K562 (cell line): ENCODE measurements at regions not wholly inside any gene's neighbourhood (a gene's known extent, or its start where the extent isn't known, plus 50 kb on each side); places are given as distances from the start of the nearest gene placed in this dataset.

Experiments used
- ATAC-seq: fragments of 200-7000 bp; cut with Tn5 transposase; 3 replicates; pipeline ENCODE4 v1.9.1; 2020; ENCODE audit warnings: moderate library complexity
- BruUV-seq: library from RNA; stranded (reverse); fragments of 400-500 nt; replicated peaks from 2 replicates; lab custom pipeline; 2021; lab: Mats Ljungman, UMichigan
- CTCF ChIA-PET: fragments of 300-600 bp; formaldehyde crosslinking; extraction: SDS; loops from one replicate; lab custom pipeline; 2021; ENCODE audit warnings: low intra/inter-chr PET ratio; lab: Yijun Ruan, JAX
- POLR2A ChIA-PET: fragments of 300-600, 350-650 bp; sonication (Branson Sonifier 250); formaldehyde crosslinking; extraction: SDS; loops from one replicate; lab custom pipeline; 2021; ENCODE audit warnings: antibody characterized with exemption, inconsistent platforms; lab: Yijun Ruan, JAX
- DNase-seq, 4 experiments: peaks; one replicate each; pipeline versions ENCODE4 v3.0.0 to v3.0.0-alpha.2; 2011 to 2018; ENCODE audit warnings: low spot score in 3 of 4, mixed read lengths in 3 of 4; ENCODE audit errors: extremely low read depth in 1 of 4
- FAIRE-seq: peaks from 2 replicates; lab custom pipeline; 2011; peaks lifted over from hg19 to GRCh38; lab: Jason Lieb, UNC
- H2AFZ ChIP-seq: 2 replicates; pipeline ENCODE4 v1.6.0; 2011; ENCODE audit warnings: low read depth, low read length, control low read depth, inconsistent platforms
- H3K27ac ChIP-seq: fragments of 200-600 bp; 3 replicates; pipeline ENCODE4 v1.8.0; 2011; ENCODE audit warnings: low read depth, mild to moderate bottlenecking, control low read depth, inconsistent platforms, low read length, moderate library complexity, mixed read lengths; ENCODE audit errors: extremely low read depth
- H3K27me3 ChIP-seq, 2 experiments: fragments of 300-600 bp in 1 of 2; 2 replicates in 1 of 2; 3 replicates in 1 of 2; pipeline versions ENCODE4 v1.6.0 to v1.8.0; 2011; ENCODE audit warnings: inconsistent platforms in 2 of 2, low read length in 2 of 2, mild to moderate bottlenecking in 1 of 2, mixed read lengths in 1 of 2, moderate library complexity in 1 of 2; ENCODE audit not compliant: control insufficient read depth in 2 of 2, insufficient read depth in 2 of 2
- H3K36me3 ChIP-seq: fragments of 300-600 bp; 3 replicates; pipeline ENCODE4 v1.8.0; 2011; ENCODE audit warnings: mild to moderate bottlenecking, low read length, inconsistent platforms; ENCODE audit not compliant: control insufficient read depth, insufficient read depth
- H3K4me1 ChIP-seq, 2 experiments: fragments of 200-600 bp in 1 of 2; replicated peaks in 1 of 2; 2 replicates in 1 of 2; 3 replicates in 1 of 2; pipeline versions ENCODE4 v1.5.1 to v1.8.0; 2011; ENCODE audit warnings: inconsistent platforms in 2 of 2, low read length in 2 of 2, mild to moderate bottlenecking in 1 of 2, mixed read lengths in 1 of 2, moderate library complexity in 1 of 2; ENCODE audit not compliant: control insufficient read depth in 2 of 2, insufficient read depth in 2 of 2
- H3K4me2 ChIP-seq: 2 replicates; pipeline ENCODE4 v1.6.1; 2011; ENCODE audit warnings: low read length, control low read depth, inconsistent platforms, mixed read lengths; ENCODE audit not compliant: insufficient read depth
- H3K4me3 ChIP-seq: fragments of 200-600 bp; sonication (generic), shearing (Covaris generic); 2 replicates; pipeline ENCODE4 v1.5.1; 2016; ENCODE audit warnings: control low read depth, inconsistent platforms
- H3K79me2 ChIP-seq: fragments of 200-600 bp; 3 replicates; pipeline ENCODE4 v1.8.0; 2011; ENCODE audit warnings: low read length, inconsistent platforms; ENCODE audit not compliant: control insufficient read depth, insufficient read depth
- H3K9ac ChIP-seq, 2 experiments: 2 replicates each; pipeline versions ENCODE4 v1.6.0 to v1.6.1; 2011; ENCODE audit warnings: low read depth in 2 of 2, low read length in 2 of 2, control low read depth in 1 of 2, inconsistent platforms in 1 of 2, mild to moderate bottlenecking in 1 of 2, mixed read lengths in 1 of 2; ENCODE audit not compliant: insufficient read depth in 1 of 2
- H3K9me1 ChIP-seq: one replicate; pipeline ENCODE4 v1.6.0; 2011; ENCODE audit warnings: inconsistent platforms, mild to moderate bottlenecking, low read length, moderate library complexity; ENCODE audit not compliant: control insufficient read depth, insufficient read depth
- H3K9me3 ChIP-seq: replicated peaks from 2 replicates; pipeline ENCODE4 v1.5.1; 2011; ENCODE audit warnings: low read depth, low read length, inconsistent platforms; ENCODE audit not compliant: control insufficient read depth, insufficient read depth
- H4K20me1 ChIP-seq: replicated peaks from 2 replicates; pipeline ENCODE4 v1.6.1; 2011; ENCODE audit warnings: low read length, inconsistent platforms, mixed read lengths; ENCODE audit not compliant: control insufficient read depth, insufficient read depth
- ARID2 ChIP-seq: fragments of 450-650 bp; IDR thresholded peaks from 2 replicates; pipeline ENCODE4 v1.6.1; 2017; ENCODE audit warnings: antibody characterized with exemption, mild to moderate bottlenecking
- BRD4 ChIP-seq: fragments of 200-600 bp; sonication (generic); IDR thresholded peaks from 2 replicates; pipeline ENCODE4 v1.6.1; 2017; ENCODE audit warnings: inconsistent platforms
- BRD9 ChIP-seq: fragments of 450-650 bp; IDR thresholded peaks from 2 replicates; pipeline ENCODE4 v1.6.1; 2018; ENCODE audit warnings: low read depth; ENCODE audit not compliant: partially characterized antibody
- CEBPG ChIP-seq, 3 experiments: fragments of 200-800 bp in 1 of 3; sonication (Bioruptor generic) in 1 of 3; sonication (generic) in 1 of 3; formaldehyde crosslinking in 1 of 3; IDR thresholded peaks in 2 of 3; conservative IDR thresholded peaks in 1 of 3; 2 replicates each; pipeline versions ENCODE4 v1.6.1 to v1.8.0; 2016 to 2022; ENCODE audit warnings: missing compliant biosample characterization in 2 of 3, missing genetic modification characterization in 2 of 3, mild to moderate bottlenecking in 1 of 3, missing genetic modification reagents in 1 of 3
- JUND ChIP-seq, 2 experiments: IDR thresholded peaks; 2 replicates in 1 of 2; 3 replicates in 1 of 2; pipeline ENCODE4 v1.6.1; 2011; ENCODE audit warnings: borderline replicate concordance in 2 of 2, low read depth in 2 of 2, low read length in 2 of 2, improper control_type of control experiment in 1 of 2, missing biosample characterization in 1 of 2, missing genetic modification characterization in 1 of 2, missing genetic modification reagents in 1 of 2
- MBD1 ChIP-seq: fragments of 250-450 bp; sonication (Bioruptor Pico); IDR thresholded peaks from 2 replicates; pipeline ENCODE4 v1.8.0; 2022; ENCODE audit warnings: inconsistent platforms
- PYGO2 ChIP-seq: fragments of 450-650 bp; IDR thresholded peaks from 2 replicates; pipeline ENCODE4 v1.6.1; 2016; ENCODE audit warnings: mild to moderate bottlenecking, missing genetic modification characterization, moderate library complexity, missing compliant biosample characterization
- SLC30A9 ChIP-seq: fragments of 250-450 bp; sonication (Bioruptor Pico); IDR thresholded peaks from 2 replicates; pipeline ENCODE4 v1.8.0; 2022; ENCODE audit warnings: mild to moderate bottlenecking, moderate library complexity
- XRCC4 ChIP-seq: IDR thresholded peaks from one replicate; pipeline ENCODE4 v1.6.1; 2011; ENCODE audit not compliant: insufficient read depth, insufficient read length; ENCODE audit errors: extremely low read depth
- ZBTB26 ChIP-seq: fragments of 450-650 bp; formaldehyde crosslinking; IDR thresholded peaks from 2 replicates; pipeline ENCODE4 v1.4.0; 2022; ENCODE audit warnings: missing genetic modification characterization
- ZBTB33 ChIP-seq: sonication (generic); formaldehyde crosslinking; IDR thresholded peaks from 2 replicates; pipeline ENCODE4 v1.8.1; 2023; ENCODE audit warnings: mild to moderate bottlenecking, missing genetic modification reagents
- WGBS: fragments of 100-300 bp; shearing (Covaris generic); methylation state at CpG from one replicate; pipeline ENCODE4 v1.1.6; 2016; ENCODE audit warnings: low coverage, mixed read lengths; ENCODE audit not compliant: insufficient coverage; ENCODE audit errors: missing lambda C conversion rate; 5-methylcytosine and 5-hydroxymethylcytosine counted together
- in situ Hi-C: fragments of 300-500 bp; cut with MboI; formaldehyde crosslinking; loops from 4 replicates; pipeline ENCODE4 v1.15.0; 2018; ENCODE audit warnings: inconsistent platforms, mixed read lengths
- intact Hi-C: fragments of 100-400 bp; cut with micrococcal nuclease; formaldehyde crosslinking; loops from 2 replicates; pipeline ENCODE4 v1.14.2; 2022

GRCh38 chr6:27668442-27669294, 195.8 kb upstream of the ZNF184 start (continued):
- TF ChIP-seq ZBTB33 (CRISPR knock-in tag), result no peak
- TF ChIP-seq BRD4, result peak; percentile 80; the same call in 1 of the 2 replicates
- no peak for TF ChIP-seq ARID2

GRCh38 chr6:27667657-27668441, 194.9 kb upstream of the ZNF184 start:
- FAIRE-seq, result no peak
- ATAC-seq, result peak; percentile 1; the same call in 1 of the 3 replicates
- no TSS peak for BruUV-seq
- peak overlapping the region; percentile 53 for H3K4me3 ChIP-seq
- intact Hi-C loops, result loop anchor here (1.0 kb wide), 2 partner anchors 17 to 37 kb away; no protein-coding TSS in a partner anchor
- ChIA-PET POLR2A (interaction anchor here (1.0 to 2.4 kb wide), 6 partner anchors 10 to 225 kb away, joined by 3 to 7 read pairs (median 4); a partner anchor contains a TSS), CTCF (interaction anchor here (0.8 kb wide), 1 partner anchor 480 kb away, joined by 3 read pairs; no protein-coding TSS in a partner anchor)
- peak overlapping the region; percentile 70 to 81; a peak in 3 of 4 replicates for H3K9ac ChIP-seq
- H3K4me1 ChIP-seq, result peaks cover 7% of the 10 kb centered on the region in 2 experiments; a peak in 4 of 5 replicates
- in situ Hi-C loops, result no loop called here
- H4K20me1 ChIP-seq, result no peaks in the 10 kb centered on the region
- H3K9me3 ChIP-seq, result no peaks in the 10 kb centered on the region
- no peaks in the 10 kb centered on the region for H3K36me3 ChIP-seq
- H3K79me2 ChIP-seq, result no peaks in the 10 kb centered on the region
- no peaks in the 10 kb centered on the region for H3K27me3 ChIP-seq
- H3K4me2 ChIP-seq, result peak overlapping the region; percentile 94
- H2AFZ ChIP-seq, result peak overlapping the region; percentile 91
- whole genome bisulfite sequencing, result 10% methylated on average over 22 of the region's 22 CpGs
- peak in 2 of 4 experiments; percentile 40 to 61 for DNase-seq
- peak overlapping the region; percentile 54 for H3K27ac ChIP-seq
- no peaks in the 10 kb centered on the region for H3K9me1 ChIP-seq
- TF ChIP-seq PYGO2 (no peak), JUND (IDR thresholded peaks at IDR 0.05; ENCODE audit: borderline replicate concordance, low read depth, low read length) (0 out of 2 replicates have a peak, but pooled peaks have one; percentile 11), JUND (tag; IDR thresholded peaks at IDR 0.05; ENCODE audit: borderline replicate concordance, low read depth, low read length) (no peak), XRCC4 (no peak), CEBPG (CRISPR knock-in tag; IDR thresholded peaks at IDR 0.05) (0 out of 2 replicates have a peak, but pooled peaks have one; percentile 7), CEBPG (tag; conservative IDR thresholded peaks at IDR 0.05 in 1 of 2, IDR thresholded peaks at IDR 0.05 in 1 of 2) (peak; percentile 35 to 70; a peak in 3 of 4 replicates), ZBTB26 (CRISPR knock-in tag) (no peak), SLC30A9 (CRISPR knock-in tag) (no peak), MBD1 (no peak), BRD9 (no peak)
